HS-27A (cell line): ENCODE measurements at regions not wholly inside any gene's neighbourhood (a gene's known extent, or its start where the extent isn't known, plus 50 kb on each side); places are given as distances from the start of the nearest gene placed in this dataset.
"Not testable (repeated sequence)": the region's sequence is repeated elsewhere in the genome, so short reads cannot be mapped to it uniquely, and the experiment has no call there.

Experiments used
- DNase-seq: peaks from one replicate; pipeline ENCODE4 v3.0.0-alpha.2; 2012; ENCODE audit warnings: low read depth, missing footprints

GRCh38 chr2:35548171-35548570, 807.4 kb upstream of the CRIM1 start:
- peak; percentile 56 for DNase-seq

- DNase-seq, result no peak
Observed at GRCh38 chr2:35545301-35545700, 810.3 kb upstream of the CRIM1 start.

- no peak for DNase-seq
Observed at GRCh38 chr2:35538796-35539195, 816.8 kb upstream of the CRIM1 start.

GRCh38 chr2:35530615-35531135, 824.9 kb upstream of the CRIM1 start:
- no peak for DNase-seq

GRCh38 chr2:35526741-35527140, 828.8 kb upstream of the CRIM1 start:
- DNase-seq, result no peak

- no peak for DNase-seq
Observed at GRCh38 chr2:35522450-35522849, 833.1 kb upstream of the CRIM1 start.

- no peak for DNase-seq
Observed at GRCh38 chr2:35510636-35511035, 844.9 kb upstream of the CRIM1 start.

GRCh38 chr2:35508601-35509000, 847.0 kb upstream of the CRIM1 start:
- DNase-seq, result no peak

GRCh38 chr2:35504419-35504818, 851.2 kb upstream of the CRIM1 start:
- DNase-seq, result no peak

GRCh38 chr2:35503738-35504199, 851.8 kb upstream of the CRIM1 start:
- no peak for DNase-seq

- no peak for DNase-seq
Observed at GRCh38 chr2:35503311-35503710, 852.3 kb upstream of the CRIM1 start.

GRCh38 chr2:35501076-35501475, 854.5 kb upstream of the CRIM1 start:
- DNase-seq, result no peak

- no peak for DNase-seq
Observed at GRCh38 chr2:35496022-35496421, 859.6 kb upstream of the CRIM1 start.

GRCh38 chr2:35495182-35495581, 860.4 kb upstream of the CRIM1 start:
- no peak for DNase-seq

GRCh38 chr2:35478121-35478520, 877.5 kb upstream of the CRIM1 start:
- DNase-seq, result not testable (repeated sequence)

GRCh38 chr2:35468245-35468644, 887.3 kb upstream of the CRIM1 start:
- DNase-seq, result no peak

GRCh38 chr2:35463805-35464596, 891.6 kb upstream of the CRIM1 start:
- DNase-seq, result no peak

GRCh38 chr2:35462226-35462998, 893.2 kb upstream of the CRIM1 start:
- peak; percentile 61 for DNase-seq

GRCh38 chr2:35461406-35461805, 894.2 kb upstream of the CRIM1 start:
- DNase-seq, result no peak

GRCh38 chr2:35454966-35455638, 900.5 kb upstream of the CRIM1 start:
- peak; percentile 59 for DNase-seq

- DNase-seq, result no peak
Observed at GRCh38 chr2:35447821-35448220, 907.8 kb upstream of the CRIM1 start.

GRCh38 chr2:35447215-35447614, 908.4 kb upstream of the CRIM1 start:
- no peak for DNase-seq
